DMS114 treated with DMSO at 0.1 percent for 48 hours (cell line): ENCODE measurements at regions not wholly inside any gene's neighbourhood (a gene's known extent, or its start where the extent isn't known, plus 50 kb on each side); places are given as distances from the start of the nearest gene placed in this dataset.

Experiments
- DNase-seq: peaks from one replicate; lab custom pipeline; 2025; ENCODE audit not compliant: unreplicated experiment; lab: John Stamatoyannopoulos, UW

DNA sequence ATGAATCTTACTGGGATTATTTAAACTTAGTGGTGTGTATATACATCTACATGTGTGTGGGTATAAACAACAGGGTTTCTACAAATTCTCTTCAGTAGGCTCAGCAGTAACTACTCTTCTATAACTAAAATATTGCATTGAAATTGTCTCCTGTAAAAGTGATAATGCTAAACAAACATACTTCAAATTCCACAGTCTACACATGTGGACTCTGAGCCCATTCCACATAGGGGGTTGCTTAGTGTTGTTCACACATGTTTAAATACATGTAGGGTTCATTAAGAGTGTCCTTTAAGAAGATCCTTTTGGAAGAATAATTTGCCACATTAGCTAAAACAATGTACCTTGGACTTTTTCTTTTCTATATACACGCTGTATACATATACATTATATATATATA, 152.8 kb upstream of the VRK2 start:
- no peak for DNase-seq

DNA sequence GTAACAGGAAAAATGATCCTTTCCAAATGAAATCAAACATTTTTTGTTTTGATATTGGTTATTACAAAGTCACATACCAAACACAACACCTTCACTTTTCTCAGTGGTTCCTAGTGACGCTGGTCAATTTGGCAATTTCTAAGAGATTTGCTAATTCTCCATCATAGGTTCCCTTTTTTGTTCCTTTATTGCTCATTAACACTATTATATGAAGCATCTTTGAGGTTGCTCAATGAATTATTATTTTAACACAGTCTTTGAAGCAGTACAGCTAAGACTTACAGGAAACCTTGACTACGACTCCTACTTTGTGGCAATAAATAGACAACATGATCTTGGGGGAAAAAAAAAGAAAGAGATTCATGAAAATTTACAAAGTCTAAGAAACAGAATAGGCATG, 152.2 kb upstream of the VRK2 start:
- no peak for DNase-seq

DNA sequence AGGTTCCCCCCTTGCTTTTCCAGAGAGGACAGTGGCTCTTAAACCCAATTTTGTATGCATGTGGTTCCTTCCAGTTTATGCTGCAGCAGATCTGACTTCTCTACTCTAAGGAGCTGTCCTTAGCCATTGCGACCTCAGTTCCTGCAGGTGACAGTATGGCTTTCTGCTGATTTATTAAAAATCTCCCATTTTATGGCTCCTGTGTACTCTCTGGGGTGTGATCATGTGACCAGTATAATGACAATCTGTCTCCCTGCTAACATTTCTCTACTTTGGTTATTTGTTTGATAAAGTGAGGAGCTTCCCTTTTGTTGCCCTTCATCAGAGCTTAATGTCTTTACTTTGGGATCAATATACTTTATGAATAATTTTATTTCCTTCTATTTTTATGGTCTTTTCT, 148.7 kb upstream of the VRK2 start:
- DNase-seq, result no peak

DNA sequence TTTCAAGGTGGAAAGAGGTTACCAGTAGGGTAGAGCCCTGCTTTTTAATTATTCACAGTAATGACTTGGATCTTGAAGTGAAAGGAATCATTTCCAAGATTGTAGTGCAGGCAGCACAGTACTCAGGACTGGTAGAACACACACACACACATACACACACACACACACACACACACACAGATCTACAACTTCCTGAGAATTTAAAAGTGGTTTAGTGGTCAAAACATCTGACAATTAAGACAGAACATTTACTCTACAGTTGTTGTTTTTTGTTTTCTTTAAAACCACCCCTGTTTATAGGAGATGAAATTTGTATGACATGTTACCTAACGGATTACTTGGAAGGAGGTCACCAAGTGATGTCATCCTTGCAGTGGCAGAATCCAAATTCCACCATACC, 146.7 kb upstream of the VRK2 start:
- DNase-seq, result no peak

DNA sequence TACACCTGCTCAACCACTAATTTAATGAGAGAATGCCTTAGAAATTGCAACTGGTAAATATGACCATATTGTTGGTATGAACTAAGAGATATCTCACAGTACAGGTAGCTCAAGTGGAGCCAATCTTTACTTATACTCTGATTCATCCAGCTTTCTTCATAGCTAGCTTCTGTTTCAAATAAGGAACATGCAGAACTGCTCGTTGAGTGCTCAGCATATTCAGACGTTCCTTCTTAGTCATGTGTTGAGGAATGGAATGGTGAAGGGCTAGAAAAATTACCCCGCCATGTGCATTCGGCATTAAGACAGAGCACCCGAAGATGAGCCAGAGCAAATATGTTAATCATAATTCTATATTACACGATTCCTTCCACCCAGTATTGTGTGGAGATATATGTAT, 144.0 kb upstream of the VRK2 start:
- no peak for DNase-seq

DNA sequence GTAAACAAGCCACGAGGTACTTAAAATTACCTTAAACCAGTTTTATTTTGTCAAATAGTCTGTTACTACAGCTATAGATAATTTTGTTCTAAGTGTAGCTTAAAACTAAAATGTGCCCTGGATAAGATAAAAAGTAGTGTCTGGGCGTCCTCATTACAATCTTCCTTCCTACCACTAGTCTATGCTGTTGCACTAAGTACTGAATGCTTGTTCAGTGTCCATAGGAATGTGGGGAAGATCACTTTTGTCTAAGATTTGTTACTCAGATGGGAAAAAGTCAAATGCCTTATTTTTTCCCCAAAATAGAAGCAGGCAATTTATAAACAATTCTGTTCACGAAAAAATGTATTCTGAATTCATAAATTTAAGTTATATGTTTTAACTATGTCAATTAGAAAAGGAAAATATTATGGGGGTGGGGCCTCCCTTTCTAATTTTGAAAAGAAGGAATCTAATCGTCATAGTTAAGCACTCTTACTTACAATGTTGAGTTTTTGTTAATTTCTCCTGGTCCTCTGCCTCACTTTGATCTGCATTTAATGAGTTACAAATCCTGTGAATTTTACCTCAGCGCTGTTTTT, 140.4 kb upstream of the VRK2 start:
- DNase-seq, result peak; percentile 81

DNA sequence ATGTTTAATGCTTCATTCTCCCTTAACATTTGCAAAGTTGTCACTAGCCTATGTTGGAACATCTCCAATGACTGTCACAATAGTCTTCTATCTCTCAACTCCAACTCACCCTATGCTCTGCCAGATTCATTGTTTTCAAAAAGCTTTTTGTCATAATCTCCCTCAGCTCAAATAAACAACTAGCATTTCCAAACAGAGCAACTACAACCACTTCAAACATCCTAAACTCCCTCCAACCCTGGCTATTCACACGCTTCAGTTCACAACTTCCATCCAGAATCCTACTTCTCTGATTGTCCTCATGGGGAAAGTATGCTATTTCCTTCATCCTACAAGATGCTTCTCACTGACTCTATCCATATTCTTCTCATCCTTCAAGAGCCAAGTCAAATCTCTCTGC, 139.2 kb upstream of the VRK2 start:
- DNase-seq, result no peak

DNA sequence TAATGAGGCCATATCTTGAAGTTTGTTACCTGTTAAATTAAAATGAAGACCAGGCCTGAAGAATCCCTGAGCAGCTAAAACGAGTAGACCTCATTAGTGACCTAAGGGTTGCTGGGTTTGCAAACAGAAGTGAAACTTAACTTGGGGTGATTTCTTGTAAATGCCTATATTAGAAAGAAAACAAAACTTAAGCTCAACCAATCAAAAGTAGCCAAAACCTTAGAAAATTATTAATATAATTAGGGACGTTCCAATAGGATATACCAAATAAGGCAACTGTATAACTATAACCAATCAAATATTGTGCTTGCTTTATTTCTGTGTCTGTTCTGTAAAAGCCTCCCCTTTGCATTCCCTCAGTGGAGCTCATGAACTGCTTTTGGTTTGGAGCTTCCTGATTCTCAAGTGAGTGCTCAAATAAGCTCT, 137.9 kb upstream of the VRK2 start:
- no peak for DNase-seq

DNA sequence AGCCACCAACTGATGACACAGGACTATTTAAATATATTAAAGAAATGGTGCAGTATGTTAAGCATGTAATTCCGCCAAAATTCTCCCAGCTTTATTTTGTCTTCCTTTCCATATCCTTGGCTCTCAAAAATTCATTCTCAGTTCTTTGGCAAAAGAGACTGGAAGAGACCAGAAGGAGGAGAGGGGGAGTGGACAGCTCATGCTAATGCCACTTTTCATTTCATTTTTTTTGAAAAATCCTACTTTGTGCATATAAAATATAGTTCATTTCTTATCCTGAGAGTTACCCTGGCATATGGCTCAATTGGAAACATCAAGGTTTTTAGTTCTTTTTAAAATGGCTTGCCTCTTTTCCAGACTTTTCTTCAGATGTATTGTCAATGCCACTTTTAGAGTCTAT, 128.5 kb upstream of the VRK2 start:
- DNase-seq, result no peak

DNA sequence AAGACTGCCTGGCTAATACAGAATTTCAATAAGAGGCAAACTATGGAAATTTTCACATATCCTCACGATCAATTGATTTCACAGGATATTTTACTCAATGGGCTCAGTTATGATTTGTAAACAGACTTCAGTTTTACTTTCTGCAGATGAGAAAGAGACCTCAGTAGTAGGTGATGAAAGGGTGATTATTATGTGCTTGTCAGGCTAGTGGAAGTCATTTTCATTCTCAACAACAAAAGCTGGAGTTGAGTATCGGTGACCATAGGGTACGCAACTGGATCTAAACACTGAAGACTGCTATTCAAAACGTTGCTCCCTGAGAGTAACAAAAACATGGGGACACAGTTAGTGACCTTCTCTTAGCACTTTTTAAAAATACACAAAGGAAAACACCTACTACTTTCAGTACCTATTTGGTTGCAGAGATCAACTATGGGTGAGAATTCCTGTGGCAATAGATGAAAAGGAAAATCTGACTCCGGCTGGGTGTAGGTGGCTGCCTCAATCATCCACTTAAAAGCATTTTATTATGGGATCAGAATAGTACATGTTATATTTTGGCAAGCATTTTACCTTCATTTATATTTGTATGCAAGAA, 126.2 kb upstream of the VRK2 start:
- DNase-seq, result no peak

DNA sequence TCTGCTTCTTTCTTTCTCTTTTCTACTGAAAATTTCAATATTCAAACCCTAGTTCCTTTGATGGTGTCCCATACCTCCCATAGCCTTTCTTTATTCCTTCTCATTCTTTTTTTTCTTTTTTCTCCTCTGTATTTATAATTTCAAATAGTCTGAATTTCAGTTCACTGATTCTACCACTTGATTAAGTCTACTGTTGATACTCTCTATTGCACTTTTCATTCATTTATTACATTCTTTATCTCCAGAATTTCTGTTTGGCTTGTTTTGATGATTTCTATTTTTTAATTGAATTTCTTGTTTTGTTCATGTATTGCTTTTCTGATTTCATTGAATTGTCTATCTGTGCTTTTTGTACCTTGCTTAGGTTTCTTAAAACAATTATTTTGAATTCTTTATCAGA, 111.9 kb upstream of the VRK2 start:
- DNase-seq, result no peak

DNA sequence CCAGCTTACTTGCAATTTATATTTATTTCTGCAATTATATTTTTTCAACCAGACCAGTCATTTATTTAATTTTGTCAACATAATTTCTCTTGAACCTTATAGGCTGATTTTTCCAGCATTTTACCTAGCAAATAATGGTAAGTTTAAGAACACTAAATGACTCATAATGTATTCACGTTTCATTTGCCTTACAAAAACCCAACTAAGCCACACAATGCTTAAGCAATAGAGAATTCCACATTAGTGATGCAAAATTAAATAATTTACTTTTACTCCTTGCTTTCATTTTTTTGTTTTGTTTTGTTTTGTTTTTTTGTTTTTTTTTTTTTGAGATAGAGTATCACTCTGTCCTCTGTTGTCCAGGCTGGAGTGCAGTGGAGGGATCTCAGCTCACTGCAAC, 110.4 kb upstream of the VRK2 start:
- no peak for DNase-seq

DNA sequence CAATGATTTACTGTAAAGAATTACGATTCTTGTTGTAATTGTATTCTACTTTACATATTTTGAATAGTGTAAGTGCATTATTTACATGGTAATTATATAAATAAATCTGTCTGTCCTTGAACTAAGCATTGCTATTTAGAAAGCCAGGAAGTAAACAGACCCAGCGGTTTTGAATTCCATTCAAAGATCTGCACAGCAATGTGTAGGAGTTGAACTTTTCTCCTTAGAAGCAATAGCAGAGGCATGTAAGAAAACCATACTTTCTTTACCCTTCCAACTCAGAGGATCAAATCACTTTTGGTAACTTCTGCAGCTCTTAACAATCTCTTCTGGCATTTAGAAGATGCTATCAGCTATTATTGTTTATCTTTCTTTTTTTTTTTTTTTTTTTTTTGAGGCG, 109.2 kb upstream of the VRK2 start:
- no peak for DNase-seq

DNA sequence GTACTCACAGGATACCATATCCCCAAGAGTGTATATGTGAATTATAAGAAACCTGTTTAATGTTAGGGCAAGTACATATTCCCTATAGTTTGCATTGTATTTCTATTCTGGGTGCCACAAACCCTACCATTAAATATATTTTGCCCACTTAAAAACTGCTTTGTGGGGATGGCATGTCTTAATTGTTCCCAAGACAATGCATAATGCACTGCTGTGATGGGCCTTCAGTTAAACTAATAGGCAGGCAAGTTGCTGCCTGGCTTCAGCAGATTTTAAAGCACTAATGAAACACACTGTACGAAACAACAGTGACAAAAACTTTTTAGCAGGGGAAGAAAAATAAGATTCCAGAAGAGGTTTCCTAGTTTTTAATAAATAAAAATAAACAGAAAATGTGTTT, 104.8 kb upstream of the VRK2 start:
- no peak for DNase-seq

DNA sequence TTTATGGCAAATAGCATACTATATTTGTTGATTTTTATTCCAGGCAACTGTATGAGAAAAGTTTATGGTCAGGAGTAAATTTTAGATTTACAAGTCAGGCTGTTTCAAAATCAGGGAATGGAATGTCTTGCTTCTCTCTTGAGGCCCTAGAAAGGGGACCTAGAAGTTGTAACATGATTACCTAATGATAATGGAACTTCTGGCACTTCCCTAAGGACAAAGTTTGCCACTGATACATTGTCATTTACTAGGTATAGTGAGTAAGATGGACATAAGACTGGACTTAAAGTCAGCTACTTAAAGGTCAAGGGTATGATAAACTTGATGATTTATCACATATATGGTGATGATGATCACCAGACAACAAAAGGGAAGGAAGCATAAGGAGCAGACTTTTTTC, 103.3 kb upstream of the VRK2 start:
- no peak for DNase-seq

DNA sequence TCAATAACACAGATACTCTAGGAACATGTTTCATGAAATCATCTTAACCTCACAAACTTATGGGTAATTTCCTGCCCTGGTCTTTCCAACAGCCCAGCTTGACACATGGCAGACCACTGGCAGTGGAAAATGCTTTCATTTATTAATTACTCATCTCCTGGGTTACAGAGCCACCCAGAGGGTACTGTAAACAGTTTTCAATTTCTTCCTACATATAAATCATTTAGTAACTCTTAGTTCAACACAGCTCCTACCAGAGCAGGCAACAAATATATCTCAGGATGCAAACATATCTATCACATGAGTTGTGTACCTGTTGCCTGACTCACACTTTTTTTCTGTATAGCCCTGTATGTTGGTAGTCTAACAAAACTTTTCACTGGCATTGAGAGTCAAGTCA, 99.2 kb upstream of the VRK2 start:
- DNase-seq, result no peak

DNA sequence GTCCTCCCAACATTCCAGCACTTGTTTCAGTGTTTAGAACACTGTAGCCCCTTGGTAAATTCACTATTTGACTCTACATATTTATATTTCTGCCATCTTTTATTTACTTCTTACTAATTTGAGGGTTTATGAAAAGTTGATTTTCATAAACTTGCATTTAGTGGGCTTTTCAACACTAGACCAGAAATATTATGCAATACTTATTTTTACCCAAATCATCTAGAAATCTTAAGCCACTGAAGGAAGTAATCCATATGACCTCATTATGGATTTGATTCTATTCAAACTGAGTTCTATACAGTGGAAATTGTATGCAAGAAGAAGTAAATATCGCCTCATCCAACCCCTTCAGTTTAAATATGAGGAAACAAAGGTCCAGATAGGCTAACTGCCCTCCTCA, 92.6 kb upstream of the VRK2 start:
- no peak for DNase-seq

DNA sequence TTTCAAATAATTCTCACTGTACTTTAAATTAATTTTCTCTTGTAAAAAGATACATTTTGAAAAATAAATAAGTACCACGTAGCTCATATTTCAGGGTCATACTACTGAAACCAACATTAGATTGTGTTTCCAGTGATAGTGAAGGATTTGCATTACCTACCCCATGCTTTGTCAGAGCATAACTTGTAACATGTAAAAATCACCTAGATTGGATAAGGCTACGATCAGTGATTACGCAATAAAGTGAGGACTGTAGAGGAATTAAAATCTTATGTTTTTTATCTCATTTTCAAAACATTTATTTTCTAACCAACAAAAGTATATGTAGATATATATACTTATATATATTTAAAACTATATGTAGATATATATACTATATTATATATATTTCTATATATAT, 89.4 kb upstream of the VRK2 start:
- DNase-seq, result no peak

DNA sequence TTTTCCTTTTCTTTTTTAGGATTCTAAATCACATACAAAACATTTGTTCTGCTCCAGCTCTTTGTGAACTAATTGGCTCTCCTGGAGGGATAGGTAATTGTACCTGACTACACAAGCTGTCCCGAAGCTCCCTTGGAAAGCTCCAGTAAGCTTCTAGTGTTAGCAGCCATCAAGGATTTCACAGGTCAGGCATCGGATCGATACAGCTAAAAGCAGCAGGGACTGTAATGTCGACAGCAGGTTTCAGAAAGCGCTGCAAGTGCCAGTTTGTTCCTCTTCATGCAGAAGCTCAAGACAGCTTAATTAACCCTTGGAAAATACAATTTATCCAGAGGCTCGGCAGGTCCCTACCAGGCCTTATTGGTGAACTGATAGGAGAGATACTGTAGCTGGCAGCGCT, 87.2 kb upstream of the VRK2 start:
- no peak for DNase-seq

DNA sequence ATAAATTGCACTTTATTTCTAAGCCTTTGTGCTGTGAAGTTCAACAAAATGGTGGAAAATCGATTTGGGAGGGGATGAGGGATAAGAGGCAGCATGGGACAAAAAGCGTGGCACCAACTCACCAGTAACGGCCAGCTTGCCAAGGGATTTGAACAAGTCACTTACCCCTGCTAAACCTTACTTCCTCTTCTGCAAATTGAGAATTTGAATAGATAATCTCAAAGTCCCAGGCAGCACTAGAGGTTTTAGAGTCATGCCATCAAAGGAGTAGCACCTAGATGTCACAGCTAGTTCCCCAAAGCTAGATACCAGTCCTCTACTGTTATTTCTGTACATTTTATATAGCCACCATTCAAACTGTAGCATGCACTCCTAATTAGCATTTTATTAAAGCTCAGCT, 83.7 kb upstream of the VRK2 start:
- no peak for DNase-seq

DNA sequence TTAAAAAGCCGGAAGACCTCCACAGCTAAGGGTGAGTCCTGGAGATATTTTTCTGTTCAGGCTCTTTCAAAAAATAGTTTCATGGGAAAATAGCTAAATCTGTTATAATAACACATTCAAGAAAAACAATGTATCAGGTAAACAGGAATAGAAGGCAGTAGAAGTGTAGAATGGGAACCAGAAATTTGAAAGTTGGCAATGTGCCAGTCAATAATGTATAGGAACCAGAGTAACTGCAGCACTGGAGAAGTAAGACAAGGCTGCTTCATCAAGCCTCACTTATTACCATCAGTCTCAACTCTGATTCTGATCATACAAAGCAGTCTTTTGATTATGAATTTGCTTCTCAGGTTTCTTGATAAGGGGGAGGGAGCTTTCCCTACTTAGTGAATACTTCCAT, 81.4 kb upstream of the VRK2 start:
- no peak for DNase-seq

DNA sequence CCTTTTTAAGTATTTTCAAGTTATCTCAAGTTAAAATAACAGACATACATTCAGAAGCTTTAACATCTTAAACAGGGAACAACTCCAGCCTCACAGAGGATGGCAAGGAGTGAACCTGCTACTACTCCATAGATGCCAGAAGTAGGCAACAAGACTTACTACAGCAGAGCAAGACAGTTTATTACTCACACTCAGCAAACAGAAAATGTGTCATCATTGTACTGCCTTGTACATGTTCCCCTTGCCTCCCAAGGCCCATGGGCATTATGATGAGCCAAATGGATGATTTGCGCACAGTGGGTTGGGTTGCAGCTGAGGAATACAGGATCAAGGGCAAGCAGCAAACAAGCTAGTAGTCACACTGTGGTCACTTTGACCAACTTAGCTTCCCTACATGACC, 80.6 kb upstream of the VRK2 start:
- DNase-seq, result no peak

DNA sequence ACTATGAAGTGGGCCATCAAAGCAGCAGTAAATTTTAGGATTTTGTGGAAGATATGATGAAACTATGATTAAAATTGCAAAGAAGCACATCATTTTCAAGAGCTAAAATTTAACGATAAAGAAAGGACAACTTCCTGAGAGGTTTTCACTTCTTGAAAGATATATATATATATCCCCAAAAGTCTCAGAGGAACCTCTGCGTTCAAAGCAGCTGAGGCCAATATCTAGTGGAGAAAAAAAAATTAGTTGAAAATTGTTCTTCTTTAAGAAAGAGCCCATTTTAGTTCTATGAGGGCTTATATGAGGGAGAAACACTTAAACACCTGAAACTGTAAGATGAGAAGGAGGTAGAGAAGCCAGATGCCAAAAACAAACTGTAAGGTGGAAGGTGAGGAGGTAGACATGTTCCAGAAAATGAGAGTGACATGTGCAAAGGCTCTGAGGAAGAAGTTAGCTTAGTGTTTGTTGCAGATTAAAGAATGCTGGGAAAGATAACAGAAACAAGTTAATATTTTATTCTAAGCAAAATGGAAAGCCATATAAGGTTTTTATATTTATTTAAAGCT, 72.9 kb upstream of the VRK2 start:
- DNase-seq, result no peak
